ES-I3 (cell line): ENCODE measurements at regions not wholly inside any gene's neighbourhood (a gene's known extent, or its start where the extent isn't known, plus 50 kb on each side); places are given as distances from the start of the nearest gene placed in this dataset.

Source experiments
- H3K36me3 ChIP-seq: 2 replicates; pipeline ENCODE4 v1.6.1; 2013; ENCODE audit warnings: mild to moderate bottlenecking, low read length, control low read depth, moderate library complexity; ENCODE audit not compliant: insufficient read depth
- H3K4me1 ChIP-seq: 2 replicates; pipeline ENCODE4 v1.6.1; 2013; ENCODE audit warnings: mild to moderate bottlenecking, control low read depth, low read length; ENCODE audit not compliant: insufficient read depth
- H3K9ac ChIP-seq: 2 replicates; pipeline ENCODE4 v1.6.1; 2013; ENCODE audit warnings: low read depth, mild to moderate bottlenecking, low read length, moderate library complexity
- H3K9me3 ChIP-seq: 2 replicates; pipeline ENCODE4 v1.6.1; 2013; ENCODE audit warnings: mild to moderate bottlenecking, low read length, moderate library complexity; ENCODE audit not compliant: control insufficient read depth, insufficient read depth

DNA sequence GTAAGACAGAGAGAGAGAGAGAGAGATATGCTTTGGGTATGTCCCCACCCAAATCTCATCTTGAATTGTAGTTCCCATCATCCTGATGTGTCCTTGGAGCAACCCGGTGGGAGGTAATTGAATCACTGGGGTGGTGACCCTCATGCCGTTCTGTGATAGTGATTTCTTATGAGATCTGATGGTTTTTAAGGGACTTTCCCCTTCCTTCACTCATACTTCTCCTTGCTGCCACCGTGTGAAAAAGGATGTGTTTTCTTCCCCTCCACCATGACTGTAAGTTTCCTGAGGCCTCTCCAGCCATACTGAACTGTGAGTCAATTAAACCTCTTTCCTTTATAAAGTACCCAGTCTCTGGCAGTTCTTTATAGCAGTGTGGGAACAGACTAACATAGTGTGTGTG, 60.3 kb downstream of the EOMES start:
- no peaks in the 10 kb centered on the region; the same call in 1 of the 2 replicates for H3K4me1 ChIP-seq
- H3K9ac ChIP-seq = no peak overlapping the region
- H3K36me3 ChIP-seq = no peaks in the 10 kb centered on the region
- no peaks in the 10 kb centered on the region for H3K9me3 ChIP-seq

DNA sequence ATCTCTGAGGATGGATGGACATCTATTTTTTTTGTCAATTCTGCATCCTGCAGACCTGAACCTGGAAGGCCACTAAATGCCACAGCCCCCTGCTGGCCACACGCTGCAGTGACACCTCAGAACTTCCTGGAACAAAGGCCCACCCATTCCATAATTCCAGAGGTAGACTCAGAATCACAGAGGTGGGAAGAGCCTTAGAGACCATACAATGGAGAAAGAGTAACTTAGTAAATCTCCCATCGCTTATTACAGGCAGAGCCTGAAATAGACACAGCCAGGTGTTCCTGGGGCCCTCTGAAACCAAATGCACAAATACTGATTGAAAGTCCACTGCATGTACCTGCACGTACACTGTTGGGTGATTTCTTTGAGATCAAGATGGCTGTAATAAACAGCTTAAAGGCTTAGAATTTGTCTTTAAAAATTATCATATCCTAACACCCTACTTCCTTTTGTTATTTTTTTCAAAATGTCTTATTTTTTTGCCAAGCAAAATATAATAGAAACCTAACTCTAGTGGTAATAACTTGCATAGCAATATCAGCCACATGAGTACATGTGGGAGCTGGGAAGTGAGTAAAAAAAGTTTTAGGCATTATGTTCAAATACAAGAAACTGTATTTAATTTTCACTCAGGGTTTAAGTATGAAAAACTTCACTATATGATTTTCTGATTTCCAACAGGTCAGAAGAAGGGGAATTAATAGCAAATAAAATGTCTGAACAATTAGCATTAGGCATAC, 62.7 kb downstream of the EOMES start:
- peaks cover 4% of the 10 kb centered on the region for H3K4me1 ChIP-seq
- H3K9ac ChIP-seq = no peak overlapping the region
- no peaks in the 10 kb centered on the region for H3K9me3 ChIP-seq
- H3K36me3 ChIP-seq = no peaks in the 10 kb centered on the region

DNA sequence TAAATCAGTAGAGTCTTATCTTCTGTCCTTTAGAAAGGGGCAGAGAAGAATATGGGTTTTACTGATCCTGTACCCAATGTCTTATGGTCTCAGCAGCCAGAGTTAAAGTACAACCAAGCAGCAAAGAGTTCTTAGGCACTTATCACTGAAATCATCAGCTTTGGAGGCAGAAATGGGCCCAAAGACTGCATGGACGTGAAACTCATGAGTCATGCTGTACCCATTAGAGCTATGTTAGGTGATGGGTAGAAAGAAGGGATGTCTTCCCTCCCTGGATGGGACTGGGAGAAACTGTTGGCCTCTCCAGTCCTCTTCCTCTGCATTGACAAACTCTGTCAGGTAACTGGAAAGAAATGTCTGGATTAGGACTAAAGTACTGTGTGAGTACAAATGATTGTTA, 63.4 kb downstream of the EOMES start:
- peaks cover 10% of the 10 kb centered on the region for H3K4me1 ChIP-seq
- no peaks in the 10 kb centered on the region for H3K9me3 ChIP-seq
- H3K36me3 ChIP-seq = no peaks in the 10 kb centered on the region
- no peak overlapping the region for H3K9ac ChIP-seq

DNA sequence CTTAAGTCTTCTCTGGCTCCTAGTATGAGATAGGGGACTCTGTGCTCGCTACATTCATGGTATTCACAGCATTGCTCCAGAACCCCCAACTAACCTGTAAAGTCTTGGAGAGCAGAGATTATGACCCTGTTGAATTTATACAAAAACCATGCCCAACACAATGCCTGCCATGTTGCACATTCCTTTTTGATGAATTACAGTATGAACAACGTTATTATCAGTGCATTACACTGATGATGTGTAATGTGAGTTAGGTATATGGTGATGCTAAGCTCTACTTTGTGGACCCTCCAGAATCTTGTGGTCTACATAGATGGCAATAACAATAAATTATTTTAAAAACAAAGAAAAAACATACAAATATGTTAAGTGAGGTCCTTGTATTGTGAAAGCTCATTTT, 64.3 kb downstream of the EOMES start:
- Histone ChIP-seq H3K36me3 (no peaks in the 10 kb centered on the region), H3K4me1 (peaks cover 19% of the 10 kb centered on the region), H3K9ac (no peak overlapping the region), H3K9me3 (no peaks in the 10 kb centered on the region)

DNA sequence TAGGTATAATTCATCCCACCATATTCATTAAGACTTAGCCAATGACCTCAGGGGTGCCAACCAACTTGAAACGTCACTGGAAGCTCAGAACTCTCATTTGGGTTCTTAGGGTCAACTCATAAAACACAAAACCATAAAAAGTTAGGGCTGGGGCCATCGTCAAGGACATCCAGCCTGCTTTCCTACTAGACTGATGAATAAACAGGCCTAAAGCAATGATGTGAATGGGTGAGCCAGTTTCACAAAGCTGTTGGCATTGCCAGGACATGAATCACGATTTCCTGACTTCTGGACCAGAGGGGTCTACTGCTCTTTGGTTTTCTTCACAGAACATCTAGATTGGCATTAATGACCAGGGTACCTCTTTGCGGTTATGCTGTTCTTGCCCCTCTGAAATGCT, 64.7 kb downstream of the EOMES start:
- Histone ChIP-seq H3K4me1 (peaks cover 20% of the 10 kb centered on the region), H3K9ac (no peak overlapping the region), H3K36me3 (no peaks in the 10 kb centered on the region), H3K9me3 (no peaks in the 10 kb centered on the region)

DNA sequence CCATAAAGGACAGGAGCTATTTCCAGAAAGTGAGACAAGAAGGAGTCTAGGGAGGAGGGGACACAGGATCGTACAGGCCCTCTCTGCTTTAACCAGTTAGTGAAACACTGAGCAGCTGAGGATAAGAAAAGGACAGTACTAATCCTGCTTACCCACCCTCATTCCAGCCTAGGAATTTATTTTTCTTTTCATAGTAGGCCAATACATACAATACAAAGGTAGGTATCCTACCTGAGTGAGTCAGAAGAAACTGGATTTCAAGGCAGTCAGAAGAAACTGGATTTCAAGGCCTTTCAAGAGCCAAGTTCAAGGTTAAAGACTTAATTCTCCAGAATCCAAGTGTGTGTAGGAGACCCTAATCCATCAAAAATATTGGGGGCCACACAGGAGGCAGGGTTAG, 65.3 kb downstream of the EOMES start:
- peaks cover 20% of the 10 kb centered on the region for H3K4me1 ChIP-seq
- no peak overlapping the region for H3K9ac ChIP-seq
- no peaks in the 10 kb centered on the region for H3K9me3 ChIP-seq
- H3K36me3 ChIP-seq = no peaks in the 10 kb centered on the region

DNA sequence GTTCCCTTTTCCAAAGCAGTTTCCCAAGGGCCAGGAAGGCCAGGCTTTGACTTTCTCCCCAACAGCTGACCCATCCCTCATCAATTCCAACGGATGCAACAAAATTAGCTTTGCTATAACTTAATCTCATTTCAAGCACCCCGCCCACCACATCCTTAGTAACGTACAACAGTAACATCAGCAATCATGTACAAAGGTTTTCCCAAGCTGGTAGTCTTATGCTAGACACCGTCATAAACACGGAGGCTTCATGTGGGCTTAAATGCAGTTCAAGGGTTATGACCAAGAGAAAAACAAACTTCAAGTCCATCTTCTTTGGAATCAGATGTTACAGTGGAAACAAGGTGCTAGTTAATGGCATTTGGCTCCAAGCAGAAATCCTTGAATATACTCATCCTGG, 66.6 kb downstream of the EOMES start:
- Histone ChIP-seq H3K9ac (no peak overlapping the region), H3K36me3 (no peaks in the 10 kb centered on the region), H3K9me3 (no peaks in the 10 kb centered on the region), H3K4me1 (peaks cover 20% of the 10 kb centered on the region)

DNA sequence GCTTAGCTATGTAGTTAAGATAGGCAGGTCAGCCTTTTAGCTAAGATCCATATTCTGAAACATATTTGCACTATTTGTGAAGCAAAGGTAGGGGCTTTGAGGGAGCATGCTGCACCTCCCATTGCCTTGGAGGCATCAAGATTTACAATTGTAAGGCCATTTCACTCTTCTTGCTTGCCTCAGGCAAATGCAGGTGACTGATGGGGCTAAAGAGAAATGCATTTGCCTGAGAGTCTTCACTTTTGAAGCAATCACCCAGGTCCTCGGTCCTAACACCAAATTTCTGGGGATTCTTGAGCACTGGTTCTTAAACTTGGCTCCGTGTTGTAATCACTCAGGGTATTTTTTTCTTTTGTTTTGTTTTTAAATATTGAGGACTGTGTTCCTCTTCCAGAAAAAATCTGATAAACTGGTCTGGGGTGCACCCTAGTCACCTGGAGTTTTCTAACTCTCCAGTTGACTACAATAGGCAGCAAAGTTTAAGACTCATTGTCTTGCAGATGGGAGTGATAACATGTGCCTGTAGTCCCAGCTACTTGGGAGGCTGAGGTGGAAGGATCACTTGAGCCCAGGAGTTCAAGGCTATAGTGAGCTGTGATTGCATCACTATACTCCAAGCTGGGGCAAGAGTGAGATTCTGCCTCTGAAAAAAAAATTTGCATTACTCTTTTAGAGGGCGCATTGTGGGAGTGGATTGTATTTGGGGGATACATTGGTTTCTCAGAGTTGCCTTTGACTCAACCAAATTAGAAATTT, 68.1 kb downstream of the EOMES start:
- peaks cover 27% of the 10 kb centered on the region for H3K4me1 ChIP-seq
- H3K36me3 ChIP-seq = no peaks in the 10 kb centered on the region
- H3K9ac ChIP-seq = peak overlapping the region; percentile 5; the same call in 1 of the 2 replicates
- H3K9me3 ChIP-seq = no peaks in the 10 kb centered on the region

DNA sequence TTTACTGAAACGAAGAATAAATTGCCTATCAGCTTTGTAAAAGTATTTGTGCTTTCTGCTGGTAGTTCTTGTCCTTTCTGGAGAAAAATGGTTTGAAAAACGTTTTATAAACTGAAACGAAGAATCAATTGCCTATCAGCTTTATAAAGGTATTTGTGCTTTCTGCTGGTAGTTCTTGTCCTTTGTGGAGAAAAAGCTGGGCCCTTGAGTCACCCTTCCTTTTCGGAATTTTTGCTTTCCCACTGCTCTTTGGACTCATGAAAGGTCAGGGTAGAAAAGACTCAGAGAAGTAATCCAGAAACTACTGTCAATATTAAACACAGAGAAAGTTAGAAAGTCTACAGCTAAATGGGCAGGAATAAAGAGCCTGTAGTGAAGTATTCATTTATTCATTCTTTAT, 72.8 kb downstream of the EOMES start:
- H3K4me1 ChIP-seq = peaks cover 27% of the 10 kb centered on the region
- no peaks in the 10 kb centered on the region for H3K9me3 ChIP-seq
- H3K9ac ChIP-seq = no peak overlapping the region
- H3K36me3 ChIP-seq = no peaks in the 10 kb centered on the region

DNA sequence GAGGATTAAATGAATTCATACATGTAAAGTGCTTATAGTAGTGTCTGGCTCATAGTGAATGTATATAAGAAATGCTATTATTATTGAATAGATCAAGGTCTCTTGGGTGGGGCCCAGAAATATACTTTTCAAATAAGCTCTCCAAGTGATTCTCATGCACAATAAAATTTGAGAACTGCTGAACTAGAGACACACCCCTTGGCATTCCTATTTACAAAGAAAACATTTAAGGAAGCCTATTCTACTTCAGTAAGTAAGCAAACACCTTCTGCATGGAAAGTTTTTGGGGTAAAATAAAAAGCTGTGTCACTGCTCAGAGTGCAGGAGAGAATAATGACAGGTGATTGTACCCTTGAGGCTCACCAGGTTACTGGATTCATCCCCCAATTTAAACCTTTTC, 75.2 kb downstream of the EOMES start:
- H3K4me1 ChIP-seq = peaks cover 17% of the 10 kb centered on the region
- no peak overlapping the region for H3K9ac ChIP-seq
- H3K9me3 ChIP-seq = no peaks in the 10 kb centered on the region
- H3K36me3 ChIP-seq = no peaks in the 10 kb centered on the region

DNA sequence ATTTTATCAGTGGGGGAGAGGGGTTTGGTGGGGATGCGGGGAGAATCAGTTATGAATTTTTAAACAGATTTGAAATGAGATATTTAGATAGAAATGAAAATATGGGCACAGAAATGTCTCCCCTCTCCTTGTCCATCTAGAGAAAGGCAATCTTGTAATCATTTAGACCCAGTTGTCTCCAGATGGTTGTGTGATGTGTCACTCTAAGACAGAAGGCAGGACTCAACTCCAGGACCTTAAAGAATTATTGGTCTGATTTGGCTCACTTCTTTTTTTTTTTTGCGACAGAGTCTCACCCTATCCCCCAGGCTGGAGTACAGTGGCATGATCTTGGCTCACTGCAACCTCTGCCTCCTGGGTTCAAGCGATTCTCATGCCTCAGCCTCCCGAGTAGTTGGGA, 77.2 kb downstream of the EOMES start:
- no peak overlapping the region for H3K9ac ChIP-seq
- H3K36me3 ChIP-seq = no peaks in the 10 kb centered on the region
- no peaks in the 10 kb centered on the region for H3K9me3 ChIP-seq
- H3K4me1 ChIP-seq = peaks cover 17% of the 10 kb centered on the region

DNA sequence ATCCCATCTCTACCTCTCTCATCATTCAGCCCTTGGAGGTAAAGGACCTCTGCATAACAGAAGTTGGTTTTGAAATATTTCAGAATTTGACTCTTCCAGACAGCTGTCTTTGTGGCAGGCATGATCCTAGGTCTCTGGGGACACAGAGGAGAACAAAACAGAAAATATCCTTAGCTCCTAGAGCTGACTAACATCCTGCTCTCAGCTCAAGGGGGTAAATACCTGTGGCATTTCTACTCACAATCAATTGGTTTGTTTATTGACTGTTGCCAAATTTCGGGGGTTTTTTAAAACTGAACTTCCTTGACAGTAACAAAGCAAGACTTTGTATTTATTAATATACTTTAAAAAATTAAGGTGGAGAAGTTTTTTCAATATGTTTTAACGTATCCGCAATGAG, 78.8 kb downstream of the EOMES start:
- Histone ChIP-seq H3K36me3 (no peaks in the 10 kb centered on the region), H3K9me3 (no peaks in the 10 kb centered on the region), H3K4me1 (peaks cover 4% of the 10 kb centered on the region; the same call in 1 of the 2 replicates), H3K9ac (no peak overlapping the region)

DNA sequence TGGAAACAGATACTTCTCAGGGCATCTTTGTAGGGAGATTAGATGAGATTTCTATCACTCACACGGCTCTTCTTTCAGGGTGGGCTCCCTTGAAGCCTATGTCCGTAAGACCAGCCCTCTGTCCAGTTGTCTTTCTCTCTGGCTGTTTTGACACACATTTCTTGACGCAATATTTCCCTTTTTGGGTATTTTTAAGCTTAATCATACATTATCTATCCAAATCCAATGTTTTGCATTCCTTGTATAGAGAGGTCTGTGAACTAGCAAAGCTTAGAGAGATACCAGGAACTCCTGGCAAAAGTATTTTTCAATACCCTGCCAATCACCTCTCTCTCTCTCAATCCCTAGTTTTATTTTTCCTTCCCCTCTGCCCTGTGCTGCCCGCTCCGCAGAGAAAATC, 79.3 kb downstream of the EOMES start:
- no peaks in the 10 kb centered on the region for H3K36me3 ChIP-seq
- H3K9ac ChIP-seq = no peak overlapping the region
- H3K9me3 ChIP-seq = no peaks in the 10 kb centered on the region
- peaks cover 4% of the 10 kb centered on the region for H3K4me1 ChIP-seq

DNA sequence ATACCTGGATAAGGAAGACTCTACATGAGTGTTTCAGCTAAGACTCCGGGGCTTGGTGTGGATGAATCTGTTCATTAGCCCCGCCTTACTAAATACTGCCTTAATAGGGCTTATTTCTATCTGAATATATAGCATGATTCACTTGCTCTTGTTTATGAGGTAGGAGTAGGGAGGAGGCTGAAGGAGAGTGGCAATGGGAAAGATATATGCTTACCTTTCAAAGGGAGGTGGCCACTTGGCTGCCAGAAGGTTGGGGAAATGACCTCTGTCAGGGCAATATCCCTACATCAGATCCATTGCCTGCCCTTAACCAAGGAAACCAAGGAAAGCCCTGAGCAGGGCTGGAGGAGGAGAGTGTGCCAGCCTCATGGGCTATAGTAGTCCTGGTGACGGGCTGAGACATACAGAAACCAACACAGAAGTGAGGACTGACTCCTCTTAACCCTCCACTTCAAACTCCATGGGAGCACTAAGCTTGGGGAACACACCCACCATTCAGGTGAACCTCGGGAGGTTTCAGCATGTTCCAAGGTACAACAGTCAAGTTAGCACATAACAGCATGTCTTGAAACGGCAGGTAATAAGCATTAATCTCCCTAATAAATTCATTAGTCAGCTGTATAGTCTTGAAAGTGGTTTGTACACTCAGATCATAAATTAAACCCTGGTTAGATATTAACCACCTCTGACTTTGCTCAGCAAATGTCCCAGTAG, 80.1 kb downstream of the EOMES start:
- Histone ChIP-seq H3K36me3 (no peaks in the 10 kb centered on the region), H3K4me1 (peaks cover 4% of the 10 kb centered on the region), H3K9me3 (no peaks in the 10 kb centered on the region), H3K9ac (no peak overlapping the region)
